ENCODE measurements at regions not wholly inside any gene's neighbourhood (a gene's known extent, or its start where the extent isn't known, plus 50 kb on each side); places are given as distances from the start of the nearest gene placed in this dataset.
A peak's percentile ranks its signal among the peaks of the same experiment; 100 is the strongest.

DNA sequence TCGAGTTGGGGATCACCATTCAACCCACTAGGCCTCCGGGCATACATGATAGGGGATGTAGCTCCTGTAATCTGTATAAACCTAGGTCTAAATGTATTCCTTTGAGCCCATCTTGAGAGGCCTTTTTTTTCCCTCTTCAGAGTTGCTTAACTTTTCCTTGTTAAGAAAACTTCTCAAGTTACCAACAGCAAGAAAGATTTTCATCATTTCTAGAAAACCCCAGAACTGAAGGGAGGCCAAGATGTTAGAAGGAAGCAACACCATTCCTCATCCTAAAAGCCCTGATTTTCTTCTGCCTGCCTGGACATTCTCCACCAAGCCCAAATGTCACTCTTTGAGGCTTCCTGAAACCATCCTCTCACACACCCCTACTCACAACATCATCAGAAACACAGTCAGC lies 79.4 kb downstream of the TMPRSS5 start:
- no peak for FAIRE-seq
- TF ChIP-seq, protein P1, sequence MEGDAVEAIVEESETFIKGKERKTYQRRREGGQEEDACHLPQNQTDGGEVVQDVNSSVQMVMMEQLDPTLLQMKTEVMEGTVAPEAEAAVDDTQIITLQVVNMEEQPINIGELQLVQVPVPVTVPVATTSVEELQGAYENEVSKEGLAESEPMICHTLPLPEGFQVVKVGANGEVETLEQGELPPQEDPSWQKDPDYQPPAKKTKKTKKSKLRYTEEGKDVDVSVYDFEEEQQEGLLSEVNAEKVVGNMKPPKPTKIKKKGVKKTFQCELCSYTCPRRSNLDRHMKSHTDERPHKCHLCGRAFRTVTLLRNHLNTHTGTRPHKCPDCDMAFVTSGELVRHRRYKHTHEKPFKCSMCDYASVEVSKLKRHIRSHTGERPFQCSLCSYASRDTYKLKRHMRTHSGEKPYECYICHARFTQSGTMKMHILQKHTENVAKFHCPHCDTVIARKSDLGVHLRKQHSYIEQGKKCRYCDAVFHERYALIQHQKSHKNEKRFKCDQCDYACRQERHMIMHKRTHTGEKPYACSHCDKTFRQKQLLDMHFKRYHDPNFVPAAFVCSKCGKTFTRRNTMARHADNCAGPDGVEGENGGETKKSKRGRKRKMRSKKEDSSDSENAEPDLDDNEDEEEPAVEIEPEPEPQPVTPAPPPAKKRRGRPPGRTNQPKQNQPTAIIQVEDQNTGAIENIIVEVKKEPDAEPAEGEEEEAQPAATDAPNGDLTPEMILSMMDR (IDR thresholded peaks at IDR 0.05; ENCODE audit: insufficient read depth, low read length, severe bottlenecking): no peak
- H3K27me3 ChIP-seq (ENCODE audit: control insufficient read depth, insufficient read depth, low read length): peaks cover 1% of the 10 kb centered on the region
- H3K36me3 ChIP-seq (ENCODE audit: control insufficient read depth, insufficient read depth, low read length): no peaks in the 10 kb centered on the region
- DNase-seq (ENCODE audit: low read depth): no peak
- H3K4me3 ChIP-seq (ENCODE audit: low read depth, low read length): no peak overlapping the region

DNA sequence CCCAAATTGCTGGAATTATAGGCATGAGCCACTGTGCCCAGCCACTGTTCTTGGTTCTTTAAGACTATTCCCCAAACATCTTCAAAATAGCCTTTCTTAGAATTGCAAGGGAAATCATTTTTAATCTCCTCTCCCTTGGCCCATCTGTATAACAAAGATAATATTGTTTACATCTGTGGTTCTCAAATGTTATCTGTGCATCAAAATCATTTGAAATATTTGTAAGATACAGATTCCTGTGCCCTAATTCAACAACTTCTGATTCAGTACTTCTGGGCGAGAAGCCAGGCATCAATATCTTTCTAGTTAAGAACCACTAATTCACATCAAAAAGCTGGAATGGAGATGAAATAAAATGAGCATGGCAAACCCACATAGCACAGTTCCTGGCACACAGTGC lies 83.0 kb downstream of the TMPRSS5 start:
- Histone ChIP-seq H3K36me3 (ENCODE audit: control insufficient read depth, insufficient read depth, low read length) (no peaks in the 10 kb centered on the region), H3K27me3 (ENCODE audit: control insufficient read depth, insufficient read depth, low read length) (peaks cover 1% of the 10 kb centered on the region), H3K4me3 (ENCODE audit: low read depth, low read length) (no peak overlapping the region)
- TF ChIP-seq, protein P1 (IDR thresholded peaks at IDR 0.05; ENCODE audit: insufficient read depth, low read length, severe bottlenecking): no peak
- DNase-seq (ENCODE audit: low read depth) (no peak), FAIRE-seq (no peak)

DNA sequence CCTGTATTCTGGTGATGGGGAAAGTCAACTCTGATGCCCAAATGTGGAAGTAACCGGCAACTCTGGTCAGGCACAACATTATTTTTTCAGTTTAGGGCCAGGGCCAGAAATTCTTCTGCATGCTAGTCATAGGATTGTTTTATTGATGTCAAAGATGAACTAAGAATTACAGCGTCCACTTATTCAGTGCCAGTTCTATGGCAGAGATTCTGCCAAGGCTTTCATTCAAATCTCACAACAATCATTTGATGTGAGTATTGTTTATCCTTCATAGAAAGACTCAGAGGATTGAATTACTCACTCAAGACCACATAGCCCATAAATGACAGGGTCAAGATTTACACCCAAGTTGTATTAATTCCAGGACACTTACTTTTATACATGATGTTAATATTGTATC lies 87.7 kb downstream of the TMPRSS5 start:
- DNase-seq (ENCODE audit: low read depth) (no peak), FAIRE-seq (no peak)
- no peaks in the 10 kb centered on the region for H3K27me3 ChIP-seq (ENCODE audit: control insufficient read depth, insufficient read depth, low read length)
- no peak overlapping the region for H3K4me3 ChIP-seq (ENCODE audit: low read depth, low read length)
- TF ChIP-seq, protein P1 (IDR thresholded peaks at IDR 0.05; ENCODE audit: insufficient read depth, low read length, severe bottlenecking): no peak
- no peaks in the 10 kb centered on the region for H3K36me3 ChIP-seq (ENCODE audit: control insufficient read depth, insufficient read depth, low read length)

DNA sequence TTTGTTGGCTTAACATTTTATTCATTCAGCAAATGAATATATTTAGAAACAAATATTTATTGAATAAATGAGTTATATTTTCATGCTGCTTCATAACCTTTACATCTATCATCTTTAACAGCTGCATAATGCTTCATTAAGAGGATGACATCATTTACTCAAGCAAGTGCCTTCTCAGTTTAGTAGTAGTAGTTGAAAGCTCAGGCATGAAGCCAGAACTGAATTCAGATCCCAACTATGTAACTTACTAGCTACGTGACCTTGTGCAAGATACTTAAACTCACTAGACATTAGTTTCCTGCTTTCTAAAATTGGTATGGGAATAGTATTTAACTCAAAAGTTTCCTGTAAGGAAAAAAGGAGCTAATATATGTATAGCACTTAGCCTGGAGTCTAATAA lies 90.3 kb downstream of the TMPRSS5 start:
- Histone ChIP-seq H3K36me3 (ENCODE audit: control insufficient read depth, insufficient read depth, low read length) (no peaks in the 10 kb centered on the region), H3K27me3 (ENCODE audit: control insufficient read depth, insufficient read depth, low read length) (no peaks in the 10 kb centered on the region), H3K4me3 (ENCODE audit: low read depth, low read length) (no peak overlapping the region)
- FAIRE-seq: no peak
- DNase-seq (ENCODE audit: low read depth): peak; percentile 32
- TF ChIP-seq, protein P1 (IDR thresholded peaks at IDR 0.05; ENCODE audit: insufficient read depth, low read length, severe bottlenecking): no peak

DNA sequence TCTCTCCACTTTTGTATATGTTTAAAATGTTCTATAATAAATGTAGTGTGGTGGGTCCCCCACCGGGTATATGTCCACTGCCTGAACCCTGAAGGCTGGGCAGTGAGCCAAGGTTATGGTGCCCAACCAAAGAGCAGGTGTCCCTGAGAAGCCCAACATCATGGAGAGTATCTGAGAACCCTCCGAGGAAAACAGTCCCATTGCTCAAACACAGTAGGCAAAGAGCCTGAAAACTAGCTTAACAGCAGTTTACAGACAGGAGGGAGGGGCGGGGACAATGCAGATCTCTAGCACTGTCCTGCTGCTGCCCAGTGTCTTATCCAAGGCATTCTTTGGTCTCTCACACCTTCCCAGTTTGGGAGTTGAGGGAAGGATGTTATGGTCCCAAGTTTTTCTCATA lies 91.0 kb downstream of the TMPRSS5 start:
- Histone ChIP-seq H3K36me3 (ENCODE audit: control insufficient read depth, insufficient read depth, low read length) (no peaks in the 10 kb centered on the region), H3K4me3 (ENCODE audit: low read depth, low read length) (no peak overlapping the region), H3K27me3 (ENCODE audit: control insufficient read depth, insufficient read depth, low read length) (no peaks in the 10 kb centered on the region)
- FAIRE-seq (no peak), DNase-seq (ENCODE audit: low read depth) (no peak)
- TF ChIP-seq, protein P1 (IDR thresholded peaks at IDR 0.05; ENCODE audit: insufficient read depth, low read length, severe bottlenecking): no peak

DNA sequence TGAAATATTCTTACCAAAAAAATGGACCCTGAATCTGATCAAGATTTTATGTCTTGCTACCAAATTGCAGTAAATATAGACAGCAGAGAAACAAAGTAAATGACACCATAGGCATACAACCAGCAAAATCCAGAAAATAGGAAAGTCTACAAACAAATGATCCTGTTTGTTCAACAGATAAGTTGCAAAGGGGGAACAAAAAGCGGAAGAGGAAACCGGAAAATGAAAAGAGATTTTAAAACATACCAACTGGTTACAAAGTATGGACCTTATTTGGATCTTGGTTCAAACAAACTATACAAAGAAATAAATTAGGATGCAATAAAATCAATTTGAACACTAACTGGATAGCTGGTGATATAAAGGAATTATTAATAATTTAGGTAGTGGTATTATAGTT lies 92.0 kb downstream of the TMPRSS5 start:
- FAIRE-seq: no peak
- no peak overlapping the region for H3K4me3 ChIP-seq (ENCODE audit: low read depth, low read length)

More for the DNA sequence above, 92.0 kb downstream of the TMPRSS5 start:
- TF ChIP-seq, protein P1 (IDR thresholded peaks at IDR 0.05; ENCODE audit: insufficient read depth, low read length, severe bottlenecking): no peak
- H3K36me3 ChIP-seq (ENCODE audit: control insufficient read depth, insufficient read depth, low read length): no peaks in the 10 kb centered on the region
- no peaks in the 10 kb centered on the region for H3K27me3 ChIP-seq (ENCODE audit: control insufficient read depth, insufficient read depth, low read length)
- DNase-seq (ENCODE audit: low read depth): no peak

Data from bronchial epithelial cell (primary cell).